A549 (cell line): ENCODE measurements at regions not wholly inside any gene's neighbourhood (a gene's known extent, or its start where the extent isn't known, plus 50 kb on each side); places are given as distances from the start of the nearest gene placed in this dataset.

Experiments
- ATAC-seq, 2 experiments: fragments of 200-7000 bp in 1 of 2; fragments of >200 bp in 1 of 2; cut with Nextera tagmentation in 1 of 2; cut with Tn5 transposase in 1 of 2; 3 replicates each; pipeline versions ENCODE4 v1.8.0 to v1.9.1; 2018 to 2020; ENCODE audit warnings: mild to moderate bottlenecking in 1 of 2, moderate library complexity in 1 of 2
- CTCF ChIA-PET: fragments of 300-600 bp; sonication (Branson Sonifier 250); formaldehyde crosslinking; extraction: SDS; loops from one replicate; lab custom pipeline; 2021; ENCODE audit warnings: antibody characterized with exemption, inconsistent platforms; lab: Yijun Ruan, JAX
- POLR2A ChIA-PET: fragments of 350-600 bp; formaldehyde crosslinking; extraction: SDS; loops from one replicate; lab custom pipeline; 2021; ENCODE audit warnings: antibody characterized with exemption, inconsistent platforms; lab: Yijun Ruan, JAX
- DNase-seq, 2 experiments: peaks; one replicate each; pipeline versions ENCODE4 v3.0.0 to v3.0.0-alpha.2; 2011 to 2016; ENCODE audit warnings: low read depth in 1 of 2, low spot score in 1 of 2
- FAIRE-seq: peaks from 2 replicates; lab custom pipeline; 2011; peaks lifted over from hg19 to GRCh38; lab: Jason Lieb, UNC
- H3K27ac ChIP-seq, 2 experiments: fragments of >200 bp; sonication (Bioruptor Twin); formaldehyde crosslinking; 3 replicates each; pipeline ENCODE4 v1.5.1; 2016 to 2017
- H3K4me1 ChIP-seq: fragments of >200 bp; sonication (Bioruptor Twin); formaldehyde crosslinking; 3 replicates; pipeline ENCODE4 v1.6.1; 2016
- H3K4me2 ChIP-seq: fragments of >200 bp; sonication (Bioruptor Twin); formaldehyde crosslinking; 3 replicates; pipeline ENCODE4 v1.6.1; 2016
- H3K4me3 ChIP-seq: fragments of >200 bp; sonication (Bioruptor Twin); formaldehyde crosslinking; 3 replicates; pipeline ENCODE4 v1.5.1; 2016
- H3K9me3 ChIP-seq: fragments of >200 bp; sonication (Bioruptor Twin); formaldehyde crosslinking; 3 replicates; pipeline ENCODE4 v1.6.1; 2016
- CEBPB ChIP-seq, 2 experiments: fragments of >200 bp in 1 of 2; sonication (Bioruptor Twin) in 1 of 2; formaldehyde crosslinking in 1 of 2; IDR thresholded peaks; 2 replicates each; pipeline ENCODE4 v1.6.1; 2012 to 2016
- CHD4 ChIP-seq: fragments of 200-600 bp; sonication (generic); IDR thresholded peaks from 2 replicates; pipeline ENCODE4 v1.6.1; 2016; ENCODE audit warnings: antibody characterized with exemption, mild to moderate bottlenecking, borderline replicate concordance
- EHF ChIP-seq: fragments of 250-450 bp; sonication (Bioruptor Pico); IDR thresholded peaks from 2 replicates; pipeline ENCODE4 v1.5.0; 2020; ENCODE audit warnings: mild to moderate bottlenecking
- ESRRA ChIP-seq: fragments of 150-350 bp; IDR thresholded peaks from 2 replicates; pipeline ENCODE4 v1.6.1; 2014; ENCODE audit warnings: mild to moderate bottlenecking, low read length, borderline replicate concordance
- HES2 ChIP-seq: fragments of >200 bp; sonication (Bioruptor Twin); formaldehyde crosslinking; IDR thresholded peaks from 2 replicates; pipeline ENCODE4 v1.6.1; 2016
- HMGXB4 ChIP-seq: fragments of 250-450 bp; sonication (Bioruptor Pico); IDR thresholded peaks from 2 replicates; pipeline ENCODE4 v1.5.0; 2021; ENCODE audit warnings: mild to moderate bottlenecking, moderate library complexity, borderline replicate concordance
- JUN ChIP-seq, 2 experiments: fragments of >200 bp; sonication (Bioruptor Twin); formaldehyde crosslinking; IDR thresholded peaks; 2 replicates in 1 of 2; 3 replicates in 1 of 2; pipeline ENCODE4 v1.6.1; 2016 to 2017
- KDM1A ChIP-seq: fragments of 200-600 bp; sonication (generic); IDR thresholded peaks from 2 replicates; pipeline ENCODE4 v1.6.1; 2016; ENCODE audit warnings: low read depth, mild to moderate bottlenecking
- MYC ChIP-seq: IDR thresholded peaks from 2 replicates; pipeline ENCODE4 v1.6.1; 2012; ENCODE audit warnings: mild to moderate bottlenecking, inconsistent platforms, low read length, improper control_type of control experiment, borderline replicate concordance
- NPAS2 ChIP-seq: fragments of 250-450 bp; sonication (Bioruptor Pico); IDR thresholded peaks from 2 replicates; pipeline ENCODE4 v1.8.0; 2022; ENCODE audit warnings: mild to moderate bottlenecking, moderate library complexity, borderline replicate concordance
- PHF8 ChIP-seq: fragments of 200-600 bp; sonication (generic); IDR thresholded peaks from 2 replicates; pipeline ENCODE4 v1.6.1; 2016; ENCODE audit warnings: low read depth, mild to moderate bottlenecking, antibody characterized with exemption, moderate library complexity, borderline replicate concordance
- POLR2A ChIP-seq: IDR thresholded peaks from 2 replicates; pipeline ENCODE4 v1.6.1; 2012; ENCODE audit warnings: mild to moderate bottlenecking, low read length
- POLR2AphosphoS2 ChIP-seq: conservative IDR thresholded peaks from 2 replicates; pipeline ENCODE4 v1.6.1; 2012; ENCODE audit warnings: low read length, improper control_type of control experiment, inconsistent platforms
- RFX5 ChIP-seq: fragments of 450-650 bp; IDR thresholded peaks from 2 replicates; pipeline ENCODE4 v1.7.1; 2014; ENCODE audit warnings: antibody characterized with exemption, mild to moderate bottlenecking, moderate library complexity
- USF2 ChIP-seq: fragments of 450-650 bp; IDR thresholded peaks from 2 replicates; pipeline ENCODE4 v1.6.1; 2014; ENCODE audit warnings: antibody characterized with exemption
- ZC3H11A ChIP-seq: fragments of 450-650 bp; IDR thresholded peaks from 2 replicates; pipeline ENCODE4 v1.6.1; 2014; ENCODE audit warnings: antibody characterized with exemption, mild to moderate bottlenecking
- ZFP36 ChIP-seq: fragments of 450-650 bp; IDR thresholded peaks from 2 replicates; pipeline ENCODE4 v1.6.1; 2014; ENCODE audit warnings: borderline replicate concordance; ENCODE audit not compliant: partially characterized antibody
- ZNF302 ChIP-seq: fragments of 250-450 bp; sonication (Bioruptor Pico); IDR thresholded peaks from 2 replicates; pipeline ENCODE4 v1.9.0; 2021; ENCODE audit warnings: inconsistent platforms, mild to moderate bottlenecking, moderate library complexity
- WGBS: methylation state at CpG from one replicate; pipeline ENCODE4 v1.1.6; 2017; ENCODE audit errors: missing lambda C conversion rate; 5-methylcytosine and 5-hydroxymethylcytosine counted together

GRCh38 chr10:78177491-78178185 lies 144.0 kb downstream of the RPS24 start:
- H3K4me3 ChIP-seq, result no peak overlapping the region
- DNase-seq (no peak), ATAC-seq (no peak), FAIRE-seq (no peak)
- POLR2A ChIA-PET, result no interaction called here
- H3K4me2 ChIP-seq, result no peak overlapping the region
- H3K4me1 ChIP-seq, result no peaks in the 10 kb centered on the region
- TF ChIP-seq MYC, result no peak
- no peak for TF ChIP-seq CEBPB (IDR thresholded peaks at IDR 0.05)
- TF ChIP-seq PHF8, result no peak
- H3K9me3 ChIP-seq, result no peaks in the 10 kb centered on the region
- no peak overlapping the region for H3K27ac ChIP-seq
- WGBS, result 64% methylated on average over 16 of the region's 20 CpGs
- CTCF ChIA-PET, result interaction anchor here (0.9 to 2.2 kb wide), 2 partner anchors 130 to 260 kb away, joined by 3 to 8 read pairs; no protein-coding TSS in a partner anchor

GRCh38 chr10:78178397-78178796 lies 144.7 kb downstream of the RPS24 start:
- CTCF ChIA-PET, result interaction anchor here (2.2 kb wide), 1 partner anchor 131 kb away, joined by 8 read pairs; no protein-coding TSS in a partner anchor
- ATAC-seq (no peak), DNase-seq (no peak), FAIRE-seq (no peak)
- Histone ChIP-seq H3K4me3 (no peak overlapping the region), H3K9me3 (no peaks in the 10 kb centered on the region), H3K4me1 (no peaks in the 10 kb centered on the region), H3K4me2 (no peak overlapping the region), H3K27ac (no peak overlapping the region)
- TF ChIP-seq USF2, result no peak
- no peak for TF ChIP-seq EHF (CRISPR knock-in tag)
- TF ChIP-seq ESRRA, result no peak
- no peak for TF ChIP-seq HES2
- no peak for TF ChIP-seq POLR2A
- POLR2A ChIA-PET, result no interaction called here
- 77% methylated on average over 8 of the region's 8 CpGs for WGBS

GRCh38 chr10:78178940-78179339 lies 145.3 kb downstream of the RPS24 start:
- WGBS, result 27% methylated on average over 7 of the region's 7 CpGs
- ATAC-seq, result peak in 1 of 2 experiments; percentile 68; a peak in 3 of 6 replicates
- H3K27ac ChIP-seq, result no peak overlapping the region
- DNase-seq, result no peak
- no peaks in the 10 kb centered on the region for H3K9me3 ChIP-seq
- H3K4me3 ChIP-seq, result no peak overlapping the region
- H3K4me2 ChIP-seq, result no peak overlapping the region
- TF ChIP-seq JUN (IDR thresholded peaks at IDR 0.05), result no peak
- TF ChIP-seq EHF (CRISPR knock-in tag), result no peak
- TF ChIP-seq HMGXB4 (CRISPR knock-in tag), result no peak
- TF ChIP-seq ZFP36, result peak; percentile 61
- TF ChIP-seq MYC, result no peak
- ChIA-PET POLR2A (no interaction called here), CTCF (interaction anchor here (0.9 to 2.2 kb wide), 2 partner anchors 123 to 131 kb away, joined by 3 to 8 read pairs; no protein-coding TSS in a partner anchor)
- no peaks in the 10 kb centered on the region for H3K4me1 ChIP-seq
- FAIRE-seq, result no peak

- POLR2A ChIA-PET, result no interaction called here
- TF ChIP-seq ZC3H11A (no peak), RFX5 (no peak), ZNF302 (CRISPR knock-in tag) (no peak), NPAS2 (CRISPR knock-in tag) (no peak), MYC (no peak), CHD4 (no peak), POLR2AphosphoS2 (no peak), KDM1A (no peak)
- TF ChIP-seq, all 56 proteins: peak for 0
- H3K4me1 ChIP-seq, result no peaks in the 10 kb centered on the region
- FAIRE-seq, result no peak
- H3K4me3 ChIP-seq, result no peak overlapping the region
- CTCF ChIA-PET, result interaction anchor here (0.9 kb wide), 2 partner anchors 122 to 1015 kb away, joined by 3 read pairs; no protein-coding TSS in a partner anchor
- no peak overlapping the region for H3K4me2 ChIP-seq
- ATAC-seq, result no peak
- H3K9me3 ChIP-seq, result no peaks in the 10 kb centered on the region
- H3K27ac ChIP-seq, result no peak overlapping the region
- 55% methylated on average over 20 of the region's 22 CpGs for WGBS
- no peak for DNase-seq
Observed at GRCh38 chr10:78179886-78180705, 146.4 kb downstream of the RPS24 start.
